GM19395 (cell line): ENCODE measurements at regions not wholly inside any gene's neighbourhood (a gene's known extent, or its start where the extent isn't known, plus 50 kb on each side); places are given as distances from the start of the nearest gene placed in this dataset.
"Not testable (repeated sequence)": the region's sequence is repeated elsewhere in the genome, so short reads cannot be mapped to it uniquely, and the experiment has no call there.

Experiments used
- ATAC-seq: cut with Tn5 transposase; IDR thresholded peaks from one replicate; pipeline ENCODE4 v1.9.1; 2021; ENCODE audit warnings: mild to moderate bottlenecking, moderate library complexity; ENCODE audit not compliant: unreplicated experiment

GRCh38 chr2:198544461-198544860 is 740.1 kb downstream of the PLCL1 start:
- ATAC-seq: no peak

GRCh38 chr2:198534756-198535155 is 730.4 kb downstream of the PLCL1 start:
- no peak for ATAC-seq

GRCh38 chr2:198525211-198525969 is 721.0 kb downstream of the PLCL1 start:
- no peak for ATAC-seq

GRCh38 chr2:198523710-198524109 is 719.3 kb downstream of the PLCL1 start:
- no peak for ATAC-seq

- ATAC-seq: no peak
These were observed 714.5 kb downstream of the PLCL1 start for GRCh38 chr2:198518935-198519334.

- no peak for ATAC-seq
These were observed 713.6 kb downstream of the PLCL1 start for GRCh38 chr2:198517976-198518375.

GRCh38 chr2:198508610-198509009 is 704.2 kb downstream of the PLCL1 start:
- not testable (repeated sequence) for ATAC-seq

GRCh38 chr2:198499539-198499938 is 695.1 kb downstream of the PLCL1 start:
- ATAC-seq: no peak

GRCh38 chr2:198498516-198498915 is 694.1 kb downstream of the PLCL1 start:
- ATAC-seq: no peak

- no peak for ATAC-seq
These were observed 693.7 kb downstream of the PLCL1 start for GRCh38 chr2:198498048-198498447.

- ATAC-seq: no peak
These were observed 690.5 kb downstream of the PLCL1 start for GRCh38 chr2:198494931-198495330.

GRCh38 chr2:198490748-198491147 is 686.4 kb downstream of the PLCL1 start:
- no peak for ATAC-seq

- ATAC-seq: no peak
These were observed 684.6 kb downstream of the PLCL1 start for GRCh38 chr2:198488964-198489363.

GRCh38 chr2:198483051-198483450 is 678.7 kb downstream of the PLCL1 start:
- ATAC-seq: no peak

- ATAC-seq: no peak
These were observed 674.7 kb downstream of the PLCL1 start for GRCh38 chr2:198479065-198479464.

GRCh38 chr2:198478361-198478760 is 674.0 kb downstream of the PLCL1 start:
- ATAC-seq: no peak

- ATAC-seq: no peak
These were observed 671.6 kb downstream of the PLCL1 start for GRCh38 chr2:198476007-198476406.

GRCh38 chr2:198471291-198471690 is 666.9 kb downstream of the PLCL1 start:
- no peak for ATAC-seq

- ATAC-seq: no peak
These were observed 663.7 kb downstream of the PLCL1 start for GRCh38 chr2:198468136-198468535.

GRCh38 chr2:198465970-198466369 is 661.6 kb downstream of the PLCL1 start:
- no peak for ATAC-seq

- ATAC-seq: no peak
These were observed 652.0 kb downstream of the PLCL1 start for GRCh38 chr2:198456418-198456817.

- ATAC-seq: no peak
These were observed 649.5 kb downstream of the PLCL1 start for GRCh38 chr2:198453866-198454265.

- peak; percentile 75 for ATAC-seq
These were observed 647.9 kb downstream of the PLCL1 start for GRCh38 chr2:198452327-198452726.
